ENCODE measurements at regions not wholly inside any gene's neighbourhood (a gene's known extent, or its start where the extent isn't known, plus 50 kb on each side); places are given as distances from the start of the nearest gene placed in this dataset.

GRCh38 chr13:99800011-99800410, 171.6 kb downstream of the ZIC5 start:
- DNase-seq (ENCODE audit: low read depth) = no peak
- no peaks in the 10 kb centered on the region for H3K4me1 ChIP-seq (ENCODE audit: control insufficient read depth, insufficient read depth, low read length)

GRCh38 chr13:99798756-99799155, 172.8 kb downstream of the ZIC5 start:
- Histone ChIP-seq H3K36me3 (ENCODE audit: control insufficient read depth, insufficient read depth, low read length, severe bottlenecking) (no peaks in the 10 kb centered on the region), H3K9ac (ENCODE audit: low read length) (no peak overlapping the region), H3K9me3 (ENCODE audit: control insufficient read depth, low read length) (no peaks in the 10 kb centered on the region), H3K4me3 (ENCODE audit: low read length) (no peak overlapping the region), H3K4me1 (ENCODE audit: control insufficient read depth, insufficient read depth, low read length) (no peaks in the 10 kb centered on the region), H3K27me3 (replicated peaks; ENCODE audit: control insufficient read depth, insufficient read depth, low read length) (peaks cover 3% of the 10 kb centered on the region)
- no peak for DNase-seq (ENCODE audit: low read depth)

More at GRCh38 chr13:99800011-99800410, 171.6 kb downstream of the ZIC5 start:
- Histone ChIP-seq H3K36me3 (ENCODE audit: control insufficient read depth, insufficient read depth, low read length, severe bottlenecking) (no peaks in the 10 kb centered on the region), H3K27me3 (replicated peaks; ENCODE audit: control insufficient read depth, insufficient read depth, low read length) (peaks cover 3% of the 10 kb centered on the region), H3K4me3 (ENCODE audit: low read length) (no peak overlapping the region), H3K9ac (ENCODE audit: low read length) (no peak overlapping the region), H3K9me3 (ENCODE audit: control insufficient read depth, low read length) (no peaks in the 10 kb centered on the region)

- peaks cover under 1% of the 10 kb centered on the region for H3K27me3 ChIP-seq (replicated peaks; ENCODE audit: control insufficient read depth, insufficient read depth, low read length)
- H3K9me3 ChIP-seq (ENCODE audit: control insufficient read depth, low read length) = no peaks in the 10 kb centered on the region
- H3K4me1 ChIP-seq (ENCODE audit: control insufficient read depth, insufficient read depth, low read length) = no peaks in the 10 kb centered on the region
These were observed 173.9 kb downstream of the ZIC5 start for GRCh38 chr13:99797691-99798090.

GRCh38 chr13:99796175-99796819, 175.3 kb downstream of the ZIC5 start:
- DNase-seq (ENCODE audit: low read depth) = peak; percentile 60
- Histone ChIP-seq H3K4me3 (ENCODE audit: low read length) (no peak overlapping the region), H3K4me1 (ENCODE audit: control insufficient read depth, insufficient read depth, low read length) (no peaks in the 10 kb centered on the region), H3K27me3 (replicated peaks; ENCODE audit: control insufficient read depth, insufficient read depth, low read length) (no peaks in the 10 kb centered on the region), H3K9ac (ENCODE audit: low read length) (no peak overlapping the region), H3K36me3 (ENCODE audit: control insufficient read depth, insufficient read depth, low read length, severe bottlenecking) (no peaks in the 10 kb centered on the region), H3K9me3 (ENCODE audit: control insufficient read depth, low read length) (no peaks in the 10 kb centered on the region)

More at GRCh38 chr13:99797691-99798090, 173.9 kb downstream of the ZIC5 start:
- H3K36me3 ChIP-seq (ENCODE audit: control insufficient read depth, insufficient read depth, low read length, severe bottlenecking) = no peaks in the 10 kb centered on the region
- no peak for DNase-seq (ENCODE audit: low read depth)
- H3K4me3 ChIP-seq (ENCODE audit: low read length) = no peak overlapping the region
- no peak overlapping the region for H3K9ac ChIP-seq (ENCODE audit: low read length)

- no peak for DNase-seq (ENCODE audit: low read depth)
- Histone ChIP-seq H3K9ac (ENCODE audit: low read length) (no peak overlapping the region), H3K9me3 (ENCODE audit: control insufficient read depth, low read length) (no peaks in the 10 kb centered on the region), H3K4me1 (ENCODE audit: control insufficient read depth, insufficient read depth, low read length) (no peaks in the 10 kb centered on the region), H3K4me3 (ENCODE audit: low read length) (no peak overlapping the region), H3K36me3 (ENCODE audit: control insufficient read depth, insufficient read depth, low read length, severe bottlenecking) (no peaks in the 10 kb centered on the region), H3K27me3 (replicated peaks; ENCODE audit: control insufficient read depth, insufficient read depth, low read length) (no peaks in the 10 kb centered on the region)
These were observed 179.3 kb downstream of the ZIC5 start for GRCh38 chr13:99792079-99792921.

GRCh38 chr13:99782669-99783068, 188.9 kb downstream of the ZIC5 start:
- H3K9ac ChIP-seq (ENCODE audit: low read length) = no peak overlapping the region
- H3K4me1 ChIP-seq (ENCODE audit: control insufficient read depth, insufficient read depth, low read length) = no peaks in the 10 kb centered on the region
- H3K27me3 ChIP-seq (replicated peaks; ENCODE audit: control insufficient read depth, insufficient read depth, low read length) = no peaks in the 10 kb centered on the region
- no peaks in the 10 kb centered on the region for H3K36me3 ChIP-seq (ENCODE audit: control insufficient read depth, insufficient read depth, low read length, severe bottlenecking)
- H3K4me3 ChIP-seq (ENCODE audit: low read length) = no peak overlapping the region
- DNase-seq (ENCODE audit: low read depth) = no peak
- peaks cover 17% of the 10 kb centered on the region for H3K9me3 ChIP-seq (ENCODE audit: control insufficient read depth, low read length)

GRCh38 chr13:99778500-99778899, 193.1 kb downstream of the ZIC5 start:
- DNase-seq (ENCODE audit: low read depth) = no peak
- Histone ChIP-seq H3K27me3 (replicated peaks; ENCODE audit: control insufficient read depth, insufficient read depth, low read length) (no peaks in the 10 kb centered on the region), H3K4me1 (ENCODE audit: control insufficient read depth, insufficient read depth, low read length) (no peaks in the 10 kb centered on the region), H3K9me3 (ENCODE audit: control insufficient read depth, low read length) (peaks cover 14% of the 10 kb centered on the region), H3K4me3 (ENCODE audit: low read length) (no peak overlapping the region), H3K36me3 (ENCODE audit: control insufficient read depth, insufficient read depth, low read length, severe bottlenecking) (no peaks in the 10 kb centered on the region), H3K9ac (ENCODE audit: low read length) (no peak overlapping the region)

GRCh38 chr13:99777873-99778272, 193.7 kb downstream of the ZIC5 start:
- no peak overlapping the region for H3K4me3 ChIP-seq (ENCODE audit: low read length)
- H3K4me1 ChIP-seq (ENCODE audit: control insufficient read depth, insufficient read depth, low read length) = no peaks in the 10 kb centered on the region
- H3K9me3 ChIP-seq (ENCODE audit: control insufficient read depth, low read length) = peaks cover 13% of the 10 kb centered on the region
- no peak for DNase-seq (ENCODE audit: low read depth)
- no peaks in the 10 kb centered on the region for H3K36me3 ChIP-seq (ENCODE audit: control insufficient read depth, insufficient read depth, low read length, severe bottlenecking)
- H3K9ac ChIP-seq (ENCODE audit: low read length) = no peak overlapping the region
- no peaks in the 10 kb centered on the region for H3K27me3 ChIP-seq (replicated peaks; ENCODE audit: control insufficient read depth, insufficient read depth, low read length)

- H3K4me1 ChIP-seq (ENCODE audit: control insufficient read depth, insufficient read depth, low read length) = no peaks in the 10 kb centered on the region
- no peak overlapping the region for H3K4me3 ChIP-seq (ENCODE audit: low read length)
- H3K9me3 ChIP-seq (ENCODE audit: control insufficient read depth, low read length) = no peaks in the 10 kb centered on the region
- peak; percentile 9 for DNase-seq (ENCODE audit: low read depth)
- H3K9ac ChIP-seq (ENCODE audit: low read length) = no peak overlapping the region
- H3K27me3 ChIP-seq (replicated peaks; ENCODE audit: control insufficient read depth, insufficient read depth, low read length) = no peaks in the 10 kb centered on the region
- no peaks in the 10 kb centered on the region for H3K36me3 ChIP-seq (ENCODE audit: control insufficient read depth, insufficient read depth, low read length, severe bottlenecking)
These were observed 196.9 kb downstream of the ZIC5 start for GRCh38 chr13:99774644-99775043.

GRCh38 chr13:99768986-99769385, 202.6 kb downstream of the ZIC5 start:
- no peak overlapping the region for H3K4me3 ChIP-seq (ENCODE audit: low read length)
- H3K27me3 ChIP-seq (replicated peaks; ENCODE audit: control insufficient read depth, insufficient read depth, low read length) = no peaks in the 10 kb centered on the region
- peaks cover 16% of the 10 kb centered on the region for H3K9me3 ChIP-seq (ENCODE audit: control insufficient read depth, low read length)
- no peaks in the 10 kb centered on the region for H3K36me3 ChIP-seq (ENCODE audit: control insufficient read depth, insufficient read depth, low read length, severe bottlenecking)
- no peak overlapping the region for H3K9ac ChIP-seq (ENCODE audit: low read length)
- no peak for DNase-seq (ENCODE audit: low read depth)
- H3K4me1 ChIP-seq (ENCODE audit: control insufficient read depth, insufficient read depth, low read length) = no peaks in the 10 kb centered on the region

- DNase-seq (ENCODE audit: low read depth) = no peak
These were observed 204.9 kb downstream of the ZIC5 start for GRCh38 chr13:99766641-99767045.

More at GRCh38 chr13:99766641-99767045, 204.9 kb downstream of the ZIC5 start:
- Histone ChIP-seq H3K36me3 (ENCODE audit: control insufficient read depth, insufficient read depth, low read length, severe bottlenecking) (no peaks in the 10 kb centered on the region), H3K27me3 (replicated peaks; ENCODE audit: control insufficient read depth, insufficient read depth, low read length) (no peaks in the 10 kb centered on the region), H3K4me1 (ENCODE audit: control insufficient read depth, insufficient read depth, low read length) (no peaks in the 10 kb centered on the region), H3K9ac (ENCODE audit: low read length) (no peak overlapping the region), H3K9me3 (ENCODE audit: control insufficient read depth, low read length) (peaks cover 29% of the 10 kb centered on the region), H3K4me3 (ENCODE audit: low read length) (no peak overlapping the region)

Data from adipocyte (in vitro differentiated cells).